ENCODE measurements at regions not wholly inside any gene's neighbourhood (a gene's known extent, or its start where the extent isn't known, plus 50 kb on each side); places are given as distances from the start of the nearest gene placed in this dataset.

GRCh38 chr7:52715701-52716100 is 319.7 kb upstream of the POM121L12 start:
- H3K4me3 Mint-ChIP-seq: no peak overlapping the region
- intact Hi-C loops (cut with DNase I, micrococcal nuclease): no loop called here
- H3K36me3 ChIP-seq (ENCODE audit: insufficient read depth, low read length): no peaks in the 10 kb centered on the region

GRCh38 chr7:52712938-52713337 is 322.5 kb upstream of the POM121L12 start:
- H3K4me3 ChIP-seq (ENCODE audit: low read length): no peak overlapping the region
- intact Hi-C loops (cut with DNase I, micrococcal nuclease): no loop called here
- ChIA-PET CTCF (no interaction called here), POLR2A (no interaction called here)
- TF ChIP-seq CTCF (IDR thresholded peaks at IDR 0.05): no peak
- peaks cover 5 to 14% of the 10 kb centered on the region in 2 experiments for H3K9me3 ChIP-seq (ENCODE audit: control insufficient read depth in 1 of 2, insufficient read depth in 1 of 2, low read length in 2 of 2)
- no peaks in the 10 kb centered on the region for H3K36me3 ChIP-seq (ENCODE audit: insufficient read depth, low read length)
- DNase-seq (no peak), ATAC-seq (ENCODE audit: poor library complexity) (no peak)
- Mint-ChIP-seq H3K4me1 (ENCODE audit: low read depth) (no peaks in the 10 kb centered on the region), H3K9me3 (peaks cover 15% of the 10 kb centered on the region), H3K4me3 (no peak overlapping the region), H3K36me3 (ENCODE audit: low read depth) (no peaks in the 10 kb centered on the region), H3K27ac (no peak overlapping the region), H3K27me3 (no peaks in the 10 kb centered on the region)
- H3K4me1 ChIP-seq (ENCODE audit: insufficient read depth, low read length): no peaks in the 10 kb centered on the region
- H3K27ac ChIP-seq (ENCODE audit: low read depth in 1 of 2, low read length in 2 of 2): no peak overlapping the region
- H3K27me3 ChIP-seq (ENCODE audit: control insufficient read depth in 1 of 2, insufficient read depth in 2 of 2, low read length in 2 of 2): no peaks in the 10 kb centered on the region

More at GRCh38 chr7:52715701-52716100, 319.7 kb upstream of the POM121L12 start:
- Mint-ChIP-seq H3K27me3 (no peaks in the 10 kb centered on the region), H3K27ac (no peak overlapping the region), H3K4me1 (ENCODE audit: low read depth) (no peaks in the 10 kb centered on the region), H3K9me3 (peaks cover 15% of the 10 kb centered on the region), H3K36me3 (ENCODE audit: low read depth) (no peaks in the 10 kb centered on the region)
- ChIA-PET POLR2A (no interaction called here), CTCF (no interaction called here)
- Histone ChIP-seq H3K27me3 (ENCODE audit: control insufficient read depth in 1 of 2, insufficient read depth in 2 of 2, low read length in 2 of 2) (no peaks in the 10 kb centered on the region), H3K9me3 (ENCODE audit: control insufficient read depth in 1 of 2, insufficient read depth in 1 of 2, low read length in 2 of 2) (peaks cover 3 to 5% of the 10 kb centered on the region in 2 experiments), H3K4me1 (ENCODE audit: insufficient read depth, low read length) (no peaks in the 10 kb centered on the region), H3K27ac (ENCODE audit: low read depth in 1 of 2, low read length in 2 of 2) (no peak overlapping the region), H3K4me3 (ENCODE audit: low read length) (no peak overlapping the region)
- ATAC-seq (ENCODE audit: poor library complexity) (no peak), DNase-seq (no peak)
- TF ChIP-seq CTCF (IDR thresholded peaks at IDR 0.05): no peak

- Histone ChIP-seq H3K27me3 (ENCODE audit: control insufficient read depth in 1 of 2, insufficient read depth in 2 of 2, low read length in 2 of 2) (no peaks in the 10 kb centered on the region), H3K36me3 (ENCODE audit: insufficient read depth, low read length) (no peaks in the 10 kb centered on the region), H3K4me3 (ENCODE audit: low read length) (no peak overlapping the region), H3K9me3 (ENCODE audit: control insufficient read depth in 1 of 2, insufficient read depth in 1 of 2, low read length in 2 of 2) (peaks cover under 1 to 14% of the 10 kb centered on the region in 2 experiments), H3K4me1 (ENCODE audit: insufficient read depth, low read length) (no peaks in the 10 kb centered on the region), H3K27ac (ENCODE audit: low read depth in 1 of 2, low read length in 2 of 2) (no peak overlapping the region)
- Mint-ChIP-seq H3K36me3 (ENCODE audit: low read depth) (no peaks in the 10 kb centered on the region), H3K4me1 (ENCODE audit: low read depth) (no peaks in the 10 kb centered on the region), H3K27ac (no peak overlapping the region), H3K9me3 (peaks cover 15% of the 10 kb centered on the region), H3K27me3 (no peaks in the 10 kb centered on the region), H3K4me3 (no peak overlapping the region)
- ATAC-seq (ENCODE audit: poor library complexity): no peak
- CTCF ChIA-PET: no interaction called here
- DNase-seq: no peak
- POLR2A ChIA-PET: no interaction called here
- TF ChIP-seq CTCF (IDR thresholded peaks at IDR 0.05): no peak
- intact Hi-C loops (cut with DNase I, micrococcal nuclease): no loop called here
These were observed 323.5 kb upstream of the POM121L12 start for GRCh38 chr7:52711951-52712350.

Measured in CD4-positive, alpha-beta T cell (primary cell).